DND-41 (cell line): ENCODE measurements at regions not wholly inside any gene's neighbourhood (a gene's known extent, or its start where the extent isn't known, plus 50 kb on each side); places are given as distances from the start of the nearest gene placed in this dataset.

Experiments used
- ATAC-seq: fragments of 200-7000 bp; cut with Tn5 transposase; 3 replicates; pipeline ENCODE4 v1.9.1; 2021; ENCODE audit warnings: low read depth; ENCODE audit not compliant: insufficient read depth
- DNase-seq: peaks from one replicate; pipeline ENCODE4 v3.0.0-alpha.2; 2020
- H2AFZ ChIP-seq: 2 replicates; pipeline ENCODE4 v1.6.0; 2012; ENCODE audit warnings: low read depth, low read length
- H3K27ac ChIP-seq: 2 replicates; pipeline ENCODE4 v1.5.1; 2012; ENCODE audit warnings: low read length, inconsistent platforms
- H3K27me3 ChIP-seq: fragments of 200-600 bp; sonication (generic); 2 replicates; pipeline ENCODE4 v1.6.0; 2012; ENCODE audit warnings: low read length, mild to moderate bottlenecking, inconsistent platforms; ENCODE audit not compliant: insufficient read depth, poor library complexity
- H3K36me3 ChIP-seq: 2 replicates; pipeline ENCODE4 v1.5.1; 2012; ENCODE audit warnings: low read length, inconsistent platforms; ENCODE audit not compliant: insufficient read depth
- H3K4me1 ChIP-seq: 2 replicates; pipeline ENCODE4 v1.5.1; 2012; ENCODE audit warnings: mild to moderate bottlenecking, low read length; ENCODE audit not compliant: insufficient read depth
- H3K4me2 ChIP-seq: 2 replicates; pipeline ENCODE4 v1.6.0; 2012; ENCODE audit warnings: mild to moderate bottlenecking, moderate library complexity, low read length, inconsistent platforms; ENCODE audit not compliant: insufficient read depth
- H3K4me3 ChIP-seq, 2 experiments: fragments of 200-600 bp in 1 of 2; shearing (Covaris generic) in 1 of 2; 2 replicates each; pipeline ENCODE4 v1.5.1; 2012 to 2016; ENCODE audit warnings: inconsistent platforms in 2 of 2, low read length in 2 of 2, mild to moderate bottlenecking in 2 of 2, low read depth in 1 of 2, moderate library complexity in 1 of 2
- H3K79me2 ChIP-seq: 2 replicates; pipeline ENCODE4 v1.6.0; 2012; ENCODE audit warnings: low read length, inconsistent platforms; ENCODE audit not compliant: insufficient read depth
- H3K9ac ChIP-seq: 2 replicates; pipeline ENCODE4 v1.6.0; 2012; ENCODE audit warnings: low read depth, mild to moderate bottlenecking, inconsistent platforms, low read length, moderate library complexity
- H3K9me3 ChIP-seq: 2 replicates; pipeline ENCODE4 v1.5.1; 2012; ENCODE audit warnings: low read length, moderate library complexity, mild to moderate bottlenecking, inconsistent platforms; ENCODE audit not compliant: insufficient read depth, severe bottlenecking
- H4K20me1 ChIP-seq: 2 replicates; pipeline ENCODE4 v1.6.0; 2012; ENCODE audit warnings: low read length; ENCODE audit not compliant: insufficient read depth
- EZH2 ChIP-seq: IDR thresholded peaks from 3 replicates; pipeline ENCODE4 v1.6.1; 2012; ENCODE audit warnings: borderline replicate concordance, low read depth, mild to moderate bottlenecking, moderate library complexity, low read length, inconsistent platforms; ENCODE audit not compliant: severe bottlenecking
- TF ChIP-seq, protein P1 (sequence below): IDR thresholded peaks from 2 replicates; pipeline ENCODE4 v1.5.1; 2012; ENCODE audit warnings: borderline replicate concordance, low read length, moderate library complexity, mild to moderate bottlenecking; ENCODE audit not compliant: poor library complexity, severe bottlenecking; ENCODE audit errors: extremely low read depth

- no peaks in the 10 kb centered on the region for H4K20me1 ChIP-seq
- TF ChIP-seq, protein P1, sequence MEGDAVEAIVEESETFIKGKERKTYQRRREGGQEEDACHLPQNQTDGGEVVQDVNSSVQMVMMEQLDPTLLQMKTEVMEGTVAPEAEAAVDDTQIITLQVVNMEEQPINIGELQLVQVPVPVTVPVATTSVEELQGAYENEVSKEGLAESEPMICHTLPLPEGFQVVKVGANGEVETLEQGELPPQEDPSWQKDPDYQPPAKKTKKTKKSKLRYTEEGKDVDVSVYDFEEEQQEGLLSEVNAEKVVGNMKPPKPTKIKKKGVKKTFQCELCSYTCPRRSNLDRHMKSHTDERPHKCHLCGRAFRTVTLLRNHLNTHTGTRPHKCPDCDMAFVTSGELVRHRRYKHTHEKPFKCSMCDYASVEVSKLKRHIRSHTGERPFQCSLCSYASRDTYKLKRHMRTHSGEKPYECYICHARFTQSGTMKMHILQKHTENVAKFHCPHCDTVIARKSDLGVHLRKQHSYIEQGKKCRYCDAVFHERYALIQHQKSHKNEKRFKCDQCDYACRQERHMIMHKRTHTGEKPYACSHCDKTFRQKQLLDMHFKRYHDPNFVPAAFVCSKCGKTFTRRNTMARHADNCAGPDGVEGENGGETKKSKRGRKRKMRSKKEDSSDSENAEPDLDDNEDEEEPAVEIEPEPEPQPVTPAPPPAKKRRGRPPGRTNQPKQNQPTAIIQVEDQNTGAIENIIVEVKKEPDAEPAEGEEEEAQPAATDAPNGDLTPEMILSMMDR: no peak
- no peak for TF ChIP-seq EZH2
- DNase-seq (no peak), ATAC-seq (no peak)
- H3K4me1 ChIP-seq: no peaks in the 10 kb centered on the region
- H3K79me2 ChIP-seq: no peaks in the 10 kb centered on the region
- H2AFZ ChIP-seq: no peak overlapping the region
- H3K27me3 ChIP-seq: no peaks in the 10 kb centered on the region
- no peak overlapping the region for H3K9ac ChIP-seq
- H3K4me3 ChIP-seq: no peak overlapping the region
- no peaks in the 10 kb centered on the region for H3K36me3 ChIP-seq
- no peak overlapping the region for H3K4me2 ChIP-seq
- H3K27ac ChIP-seq: no peak overlapping the region
- no peaks in the 10 kb centered on the region for H3K9me3 ChIP-seq
Measured at GRCh38 chr2:56757884-56758545, 574.2 kb downstream of the CCDC85A start.

GRCh38 chr2:56763683-56764082, 579.9 kb downstream of the CCDC85A start:
- no peaks in the 10 kb centered on the region for H3K4me1 ChIP-seq
- H3K79me2 ChIP-seq: no peaks in the 10 kb centered on the region
- no peaks in the 10 kb centered on the region for H3K27me3 ChIP-seq
- H3K4me2 ChIP-seq: no peak overlapping the region
- no peak overlapping the region for H3K4me3 ChIP-seq
- TF ChIP-seq, protein P1: no peak
- no peak for TF ChIP-seq EZH2
- H2AFZ ChIP-seq: no peak overlapping the region
- no peaks in the 10 kb centered on the region for H3K36me3 ChIP-seq
- no peak overlapping the region for H3K9ac ChIP-seq
- no peak for DNase-seq
- H3K9me3 ChIP-seq: no peaks in the 10 kb centered on the region
- no peak overlapping the region for H3K27ac ChIP-seq
- no peak for ATAC-seq
- no peaks in the 10 kb centered on the region for H4K20me1 ChIP-seq

GRCh38 chr2:56768973-56769372, 585.2 kb downstream of the CCDC85A start:
- H4K20me1 ChIP-seq: no peaks in the 10 kb centered on the region
- no peak overlapping the region for H2AFZ ChIP-seq
- no peaks in the 10 kb centered on the region for H3K27me3 ChIP-seq
- TF ChIP-seq, protein P1: no peak
- TF ChIP-seq EZH2: no peak
- H3K9ac ChIP-seq: no peak overlapping the region
- H3K79me2 ChIP-seq: no peaks in the 10 kb centered on the region
- DNase-seq (no peak), ATAC-seq (no peak)
- no peak overlapping the region for H3K4me2 ChIP-seq
- no peaks in the 10 kb centered on the region for H3K36me3 ChIP-seq
- H3K27ac ChIP-seq: no peak overlapping the region
- no peaks in the 10 kb centered on the region for H3K4me1 ChIP-seq
- no peaks in the 10 kb centered on the region for H3K9me3 ChIP-seq
- no peak overlapping the region for H3K4me3 ChIP-seq

GRCh38 chr2:56770490-56770889, 586.7 kb downstream of the CCDC85A start:
- Histone ChIP-seq H3K9ac (no peak overlapping the region), H3K27ac (no peak overlapping the region), H3K36me3 (no peaks in the 10 kb centered on the region)

More at GRCh38 chr2:56770490-56770889, 586.7 kb downstream of the CCDC85A start:
- ATAC-seq (no peak), DNase-seq (no peak)
- no peaks in the 10 kb centered on the region for H3K4me1 ChIP-seq
- no peaks in the 10 kb centered on the region for H3K9me3 ChIP-seq
- TF ChIP-seq, protein P1: no peak
- TF ChIP-seq EZH2: no peak
- H3K4me3 ChIP-seq: no peak overlapping the region
- H3K79me2 ChIP-seq: no peaks in the 10 kb centered on the region
- H3K4me2 ChIP-seq: no peak overlapping the region
- no peaks in the 10 kb centered on the region for H4K20me1 ChIP-seq
- H3K27me3 ChIP-seq: no peaks in the 10 kb centered on the region
- H2AFZ ChIP-seq: no peak overlapping the region
